OCI-LY1 (cell line): ENCODE measurements at regions not wholly inside any gene's neighbourhood (a gene's known extent, or its start where the extent isn't known, plus 50 kb on each side); places are given as distances from the start of the nearest gene placed in this dataset.

Experiments
- H2AFZ ChIP-seq: fragments of 200-600 bp; sonication (generic), shearing (Covaris generic); 2 replicates; pipeline ENCODE4 v1.6.0; 2014; ENCODE audit warnings: antibody characterized with exemption, mild to moderate bottlenecking, low read length
- H3F3A ChIP-seq: fragments of 200-600 bp; sonication (generic), shearing (Covaris generic); 2 replicates; pipeline ENCODE4 v1.6.0; 2014; ENCODE audit warnings: mild to moderate bottlenecking, antibody characterized with exemption, low read length, moderate library complexity; ENCODE audit not compliant: insufficient read depth
- H3K27ac ChIP-seq: fragments of 200-600 bp; sonication (generic); 2 replicates; pipeline ENCODE4 v1.5.1; 2014; ENCODE audit warnings: low read length, mixed run types, mild to moderate bottlenecking, low read depth; ENCODE audit not compliant: poor library complexity, severe bottlenecking
- H3K27me3 ChIP-seq: fragments of 200-600 bp; sonication (generic); 2 replicates; pipeline ENCODE4 v1.6.0; 2014; ENCODE audit warnings: antibody characterized with exemption, mild to moderate bottlenecking, low read length, moderate library complexity; ENCODE audit not compliant: insufficient read depth
- H3K36me3 ChIP-seq: fragments of 200-600 bp; sonication (generic); 2 replicates; pipeline ENCODE4 v1.6.1; 2014; ENCODE audit warnings: mild to moderate bottlenecking, antibody characterized with exemption, low read length, moderate library complexity, mixed read lengths; ENCODE audit not compliant: insufficient read depth
- H3K4me1 ChIP-seq: fragments of 200-600 bp; sonication (generic); 2 replicates; pipeline ENCODE4 v1.5.1; 2014; ENCODE audit warnings: mild to moderate bottlenecking, low read length, moderate library complexity; ENCODE audit not compliant: insufficient read depth, severe bottlenecking
- H3K4me2 ChIP-seq: fragments of 200-600 bp; sonication (generic), shearing (Covaris generic); 2 replicates; pipeline ENCODE4 v1.6.1; 2014; ENCODE audit warnings: low read length
- H3K4me3 ChIP-seq: fragments of 200-600 bp; sonication (generic); 2 replicates; pipeline ENCODE4 v1.5.1; 2014; ENCODE audit warnings: low read length, low read depth, mild to moderate bottlenecking, mixed read lengths; ENCODE audit not compliant: poor library complexity, severe bottlenecking
- H3K79me2 ChIP-seq: fragments of 200-600 bp; shearing (Covaris generic); 2 replicates; pipeline ENCODE4 v1.6.1; 2016; ENCODE audit warnings: mixed run types, low read length, mixed read lengths; ENCODE audit not compliant: insufficient read depth
- H3K9ac ChIP-seq: fragments of 200-600 bp; sonication (generic), shearing (Covaris generic); 2 replicates; pipeline ENCODE4 v1.6.1; 2014; ENCODE audit warnings: mild to moderate bottlenecking, low read length, mixed read lengths
- H3K9me2 ChIP-seq: fragments of 200-600 bp; sonication (generic), shearing (Covaris generic); 2 replicates; pipeline ENCODE4 v1.6.1; 2014; ENCODE audit warnings: low read depth, mild to moderate bottlenecking, low read length, mixed read lengths
- H3K9me3 ChIP-seq: fragments of 200-600 bp; shearing (Covaris generic); 2 replicates; pipeline ENCODE4 v1.6.1; 2014; ENCODE audit warnings: low read length, mixed read lengths
- H4K20me1 ChIP-seq: fragments of 200-600 bp; sonication (generic), shearing (Covaris generic); 2 replicates; pipeline ENCODE4 v1.6.0; 2016; ENCODE audit warnings: mild to moderate bottlenecking, low read length; ENCODE audit not compliant: insufficient read depth
- EZH2 ChIP-seq: fragments of 200-600 bp; sonication (generic), shearing (Covaris generic); IDR thresholded peaks from 2 replicates; pipeline ENCODE4 v1.8.0; 2017; ENCODE audit warnings: borderline replicate concordance, mixed run types, mild to moderate bottlenecking, antibody characterized with exemption, low read length, moderate library complexity, mixed read lengths
- TF ChIP-seq, protein P1 (sequence below): fragments of 200-600 bp; sonication (generic), shearing (Covaris generic); IDR thresholded peaks from 2 replicates; pipeline ENCODE4 v1.5.1; 2017; ENCODE audit warnings: mild to moderate bottlenecking, antibody characterized with exemption, low read length, moderate library complexity, mixed read lengths

DNA sequence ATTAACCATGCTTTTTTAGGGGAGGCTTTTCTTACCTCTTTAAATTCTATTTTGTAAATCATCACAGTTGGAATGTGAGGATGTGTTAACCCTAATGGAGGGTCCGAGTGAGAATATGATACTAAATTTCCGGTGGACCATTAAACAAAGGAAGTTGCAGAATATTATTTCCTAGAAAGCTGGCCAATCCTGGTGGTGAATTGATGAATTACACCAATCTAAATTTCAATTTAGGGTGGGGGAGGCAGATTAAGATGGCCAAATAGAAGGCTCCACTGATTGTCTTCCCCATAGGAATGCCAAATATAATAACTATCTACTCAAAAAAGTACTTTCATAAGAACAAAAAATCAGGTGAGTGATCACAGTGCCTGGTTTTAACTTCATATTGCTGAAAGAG lies 1045.6 kb downstream of the GLUD2 start:
- Histone ChIP-seq H3K79me2 (no peaks in the 10 kb centered on the region), H3K9me3 (no peaks in the 10 kb centered on the region), H3F3A (no peaks in the 10 kb centered on the region), H3K4me3 (no peak overlapping the region), H4K20me1 (no peaks in the 10 kb centered on the region), H3K9me2 (no peaks in the 10 kb centered on the region), H3K9ac (no peak overlapping the region), H3K36me3 (no peaks in the 10 kb centered on the region), H3K4me2 (no peak overlapping the region), H2AFZ (no peak overlapping the region), H3K27ac (no peak overlapping the region), H3K27me3 (no peaks in the 10 kb centered on the region), H3K4me1 (no peaks in the 10 kb centered on the region)
- TF ChIP-seq, protein P1, sequence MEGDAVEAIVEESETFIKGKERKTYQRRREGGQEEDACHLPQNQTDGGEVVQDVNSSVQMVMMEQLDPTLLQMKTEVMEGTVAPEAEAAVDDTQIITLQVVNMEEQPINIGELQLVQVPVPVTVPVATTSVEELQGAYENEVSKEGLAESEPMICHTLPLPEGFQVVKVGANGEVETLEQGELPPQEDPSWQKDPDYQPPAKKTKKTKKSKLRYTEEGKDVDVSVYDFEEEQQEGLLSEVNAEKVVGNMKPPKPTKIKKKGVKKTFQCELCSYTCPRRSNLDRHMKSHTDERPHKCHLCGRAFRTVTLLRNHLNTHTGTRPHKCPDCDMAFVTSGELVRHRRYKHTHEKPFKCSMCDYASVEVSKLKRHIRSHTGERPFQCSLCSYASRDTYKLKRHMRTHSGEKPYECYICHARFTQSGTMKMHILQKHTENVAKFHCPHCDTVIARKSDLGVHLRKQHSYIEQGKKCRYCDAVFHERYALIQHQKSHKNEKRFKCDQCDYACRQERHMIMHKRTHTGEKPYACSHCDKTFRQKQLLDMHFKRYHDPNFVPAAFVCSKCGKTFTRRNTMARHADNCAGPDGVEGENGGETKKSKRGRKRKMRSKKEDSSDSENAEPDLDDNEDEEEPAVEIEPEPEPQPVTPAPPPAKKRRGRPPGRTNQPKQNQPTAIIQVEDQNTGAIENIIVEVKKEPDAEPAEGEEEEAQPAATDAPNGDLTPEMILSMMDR, result no peak
- no peak for TF ChIP-seq EZH2

DNA sequence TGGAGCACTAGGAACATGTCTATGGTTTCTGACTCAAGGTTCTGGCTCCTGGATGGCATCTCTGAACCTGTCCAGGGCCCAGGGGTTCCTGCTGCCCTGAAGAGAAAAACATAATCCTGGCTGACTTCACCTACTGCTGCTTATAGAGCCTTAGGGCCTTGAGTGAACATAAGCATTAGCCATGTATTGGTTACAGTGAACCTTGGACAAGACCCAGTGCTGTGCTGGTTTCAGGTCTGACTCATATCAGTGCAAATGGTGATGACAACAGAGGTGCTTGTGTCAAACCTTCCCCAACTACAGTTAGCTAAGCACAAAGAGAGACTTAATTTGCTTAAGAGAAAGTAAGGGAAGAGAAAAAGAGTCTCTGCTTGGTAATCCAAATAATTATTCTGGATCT lies 1047.2 kb downstream of the GLUD2 start:
- Histone ChIP-seq H3K9ac (no peak overlapping the region), H3K4me2 (no peak overlapping the region), H3K27me3 (no peaks in the 10 kb centered on the region), H3K4me3 (no peak overlapping the region), H3K9me2 (no peaks in the 10 kb centered on the region), H2AFZ (no peak overlapping the region), H3K9me3 (no peaks in the 10 kb centered on the region), H3K36me3 (no peaks in the 10 kb centered on the region), H3K27ac (no peak overlapping the region), H3K79me2 (no peaks in the 10 kb centered on the region), H3F3A (no peaks in the 10 kb centered on the region), H3K4me1 (no peaks in the 10 kb centered on the region), H4K20me1 (no peaks in the 10 kb centered on the region)
- TF ChIP-seq, protein P1, result no peak
- no peak for TF ChIP-seq EZH2

DNA sequence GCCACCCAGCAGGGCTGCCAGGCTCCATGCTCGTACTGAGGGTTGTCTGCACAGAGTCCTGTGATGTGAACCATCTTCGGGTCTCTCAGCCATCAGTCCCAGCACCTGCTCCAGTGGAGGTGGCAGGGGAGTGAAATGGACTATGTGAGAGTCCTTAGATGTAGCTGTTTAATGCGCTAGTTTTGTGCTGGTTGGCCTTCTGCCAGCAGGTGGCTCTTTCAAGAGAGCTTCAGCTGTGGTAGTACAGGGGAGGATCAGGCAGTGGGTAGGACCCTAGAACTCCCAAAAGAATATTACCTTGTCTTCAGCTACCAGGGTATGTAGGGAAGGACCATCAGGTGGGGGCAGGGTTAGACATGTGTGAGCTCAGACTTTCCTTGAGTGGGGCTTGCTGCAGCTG lies 1066.0 kb downstream of the GLUD2 start:
- Histone ChIP-seq H3K9me2 (no peaks in the 10 kb centered on the region), H3K79me2 (no peaks in the 10 kb centered on the region), H3K27me3 (no peaks in the 10 kb centered on the region), H3K9me3 (no peaks in the 10 kb centered on the region), H3K9ac (no peak overlapping the region), H4K20me1 (no peaks in the 10 kb centered on the region), H3K4me2 (no peak overlapping the region), H3K4me3 (no peak overlapping the region), H3K4me1 (no peaks in the 10 kb centered on the region), H3K36me3 (no peaks in the 10 kb centered on the region), H3K27ac (no peak overlapping the region), H3F3A (no peaks in the 10 kb centered on the region), H2AFZ (no peak overlapping the region)
- TF ChIP-seq EZH2, result no peak
- TF ChIP-seq, protein P1, result peak; percentile 15; the same call in 1 of the 2 replicates
